Neuronal stem cell (in vitro differentiated cells): ENCODE measurements at regions not wholly inside any gene's neighbourhood (a gene's known extent, or its start where the extent isn't known, plus 50 kb on each side); places are given as distances from the start of the nearest gene placed in this dataset.

Experiments
- DNase-seq: peaks from one replicate; pipeline ENCODE4 v3.0.0-alpha.2; 2013; ENCODE audit warnings: low spot score
- H2AFZ ChIP-seq: one replicate; pipeline ENCODE4 v1.6.1; 2013; ENCODE audit warnings: mild to moderate bottlenecking, low read length, inconsistent platforms
- H2AK5ac ChIP-seq: 2 replicates; pipeline ENCODE4 v1.6.1; 2013; ENCODE audit warnings: low read depth, mild to moderate bottlenecking, inconsistent platforms, low read length, moderate library complexity, mixed read lengths
- H2BK120ac ChIP-seq: 2 replicates; pipeline ENCODE4 v1.6.1; 2013; ENCODE audit warnings: low read depth, mild to moderate bottlenecking, inconsistent platforms, low read length, moderate library complexity, mixed read lengths
- H2BK12ac ChIP-seq: one replicate; pipeline ENCODE4 v1.6.1; 2013; ENCODE audit warnings: low read length, inconsistent platforms
- H2BK15ac ChIP-seq: 2 replicates; pipeline ENCODE4 v1.6.1; 2013; ENCODE audit warnings: mild to moderate bottlenecking, low read length, inconsistent platforms, mixed read lengths
- H2BK5ac ChIP-seq: one replicate; pipeline ENCODE4 v1.6.1; 2013; ENCODE audit warnings: inconsistent platforms, mild to moderate bottlenecking, low read length, moderate library complexity
- H3K14ac ChIP-seq: one replicate; pipeline ENCODE4 v1.6.1; 2013; ENCODE audit warnings: low read length, inconsistent platforms
- H3K18ac ChIP-seq: 2 replicates; pipeline ENCODE4 v1.6.1; 2013; ENCODE audit warnings: low read length, inconsistent platforms
- H3K23ac ChIP-seq: 2 replicates; pipeline ENCODE4 v1.6.1; 2013; ENCODE audit warnings: low read depth, mild to moderate bottlenecking, mixed read lengths, low read length, inconsistent platforms; ENCODE audit not compliant: poor library complexity
- H3K27ac ChIP-seq: replicated peaks from 3 replicates; pipeline ENCODE4 v1.5.1; 2013; ENCODE audit warnings: low read length, inconsistent platforms
- H3K27me3 ChIP-seq, 3 experiments: 2 replicates each; pipeline ENCODE4 v1.6.1; 2013; ENCODE audit warnings: low read length in 3 of 3, mild to moderate bottlenecking in 2 of 3, inconsistent platforms in 1 of 3, low read depth in 1 of 3, mixed read lengths in 1 of 3, moderate library complexity in 1 of 3; ENCODE audit not compliant: control insufficient read depth in 3 of 3, insufficient read depth in 3 of 3
- H3K36me3 ChIP-seq, 2 donors: replicated peaks in 1 of 2; 2 replicates each; pipeline ENCODE4 v1.6.1; 2013; ENCODE audit warnings: low read length in 2 of 2; ENCODE audit not compliant: control insufficient read depth in 2 of 2, insufficient read depth in 2 of 2
- H3K4ac ChIP-seq: 2 replicates; pipeline ENCODE4 v1.6.1; 2013; ENCODE audit warnings: inconsistent platforms, mild to moderate bottlenecking, low read length, moderate library complexity
- H3K4me1 ChIP-seq, 2 donors: 1 replicate in 1 of 2; 2 replicates in 1 of 2; pipeline ENCODE4 v1.6.1; 2013; ENCODE audit warnings: low read length in 2 of 2, low read depth in 1 of 2; ENCODE audit not compliant: control insufficient read depth in 2 of 2, insufficient read depth in 1 of 2
- H3K4me2 ChIP-seq: one replicate; pipeline ENCODE4 v1.6.1; 2013; ENCODE audit warnings: mild to moderate bottlenecking, low read length, inconsistent platforms; ENCODE audit not compliant: insufficient read depth, poor library complexity, severe bottlenecking
- H3K4me3 ChIP-seq, 2 donors: 2 replicates each; pipeline ENCODE4 v1.5.1; 2013; ENCODE audit warnings: low read length in 2 of 2, mild to moderate bottlenecking in 2 of 2, inconsistent platforms in 1 of 2, moderate library complexity in 1 of 2
- H3K79me1 ChIP-seq: one replicate; pipeline ENCODE4 v1.6.1; 2013; ENCODE audit warnings: low read depth, mild to moderate bottlenecking, inconsistent platforms, low read length, moderate library complexity
- H3K9ac ChIP-seq: one replicate; pipeline ENCODE4 v1.6.1; 2013; ENCODE audit warnings: mild to moderate bottlenecking, low read depth, low read length, inconsistent platforms; ENCODE audit not compliant: poor library complexity
- H3K9me3 ChIP-seq, 2 donors: replicated peaks in 1 of 2; 2 replicates each; pipeline versions ENCODE3 to v1.6.1; 2013; ENCODE audit warnings: low read length in 2 of 2, mild to moderate bottlenecking in 2 of 2, inconsistent platforms in 1 of 2, low read depth in 1 of 2, mixed read lengths in 1 of 2, moderate library complexity in 1 of 2; ENCODE audit not compliant: control insufficient read depth in 2 of 2, insufficient read depth in 1 of 2
- H4K8ac ChIP-seq: one replicate; pipeline ENCODE4 v1.6.1; 2013; ENCODE audit warnings: low read depth, mild to moderate bottlenecking, inconsistent platforms, low read length, moderate library complexity
- H4K91ac ChIP-seq: one replicate; pipeline ENCODE4 v1.6.1; 2013; ENCODE audit warnings: low read length, low read depth, mild to moderate bottlenecking, inconsistent platforms; ENCODE audit not compliant: poor library complexity
- WGBS, 2 donors: extraction: QIAGEN DNeasy Blood & Tissue Kit; methylation state at CpG; one replicate each; pipeline ENCODE4 v1.1.7; 2013; ENCODE audit warnings: missing lambda C conversion rate in 2 of 2, mixed read lengths in 1 of 2; ENCODE audit not compliant: insufficient read length in 2 of 2, insufficient replicate concordance in 1 of 2; ENCODE audit errors: extremely low coverage in 2 of 2; 5-methylcytosine and 5-hydroxymethylcytosine counted together

DNA sequence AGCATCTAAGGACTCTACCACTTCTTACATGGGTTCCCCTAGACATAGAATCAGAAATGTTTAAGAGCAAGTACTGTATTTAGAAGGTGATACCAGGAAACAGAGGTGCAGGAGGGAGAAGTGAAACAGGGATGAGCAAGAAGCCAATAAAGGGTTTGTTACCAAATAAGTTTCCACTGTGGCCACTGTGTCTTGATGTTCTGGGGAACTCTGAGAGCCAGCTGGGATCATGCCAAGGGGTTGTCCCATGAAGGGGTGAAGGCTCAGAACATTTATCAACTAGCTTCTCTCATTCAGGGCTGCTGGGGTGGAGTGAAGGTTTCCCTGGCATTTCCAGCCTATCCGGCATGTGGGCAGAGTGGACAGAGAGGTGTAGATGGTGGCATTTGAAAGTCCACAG is 147.1 kb upstream of the SH3BP4 start:
- H3K9ac ChIP-seq = no peak overlapping the region
- H3K23ac ChIP-seq = no peak overlapping the region
- no CpG with 5 or more reads among the region's 1 CpG for WGBS, 2 donors

DNA sequence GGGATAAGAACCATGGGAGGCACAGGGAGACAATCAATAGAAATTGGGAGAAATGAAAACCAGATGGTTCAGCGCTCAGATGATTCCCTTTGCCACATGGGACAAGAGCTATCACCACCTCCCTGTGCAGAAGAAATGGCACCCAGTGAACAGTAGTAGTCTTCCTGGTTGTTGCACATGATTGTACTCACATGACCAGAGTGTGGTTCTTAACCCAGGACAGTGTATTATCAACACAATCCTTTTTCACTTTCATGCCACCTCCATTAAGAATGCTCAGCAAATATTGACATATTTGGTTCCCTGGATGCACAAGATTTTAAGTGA is 149.0 kb upstream of the SH3BP4 start:
- H3K4me2 ChIP-seq = no peak overlapping the region
- H3K79me1 ChIP-seq = no peaks in the 10 kb centered on the region
- no peak overlapping the region for H2BK15ac ChIP-seq
- no peak overlapping the region for H2AK5ac ChIP-seq
- DNase-seq = no peak
- no peak overlapping the region for H3K14ac ChIP-seq
- no peak overlapping the region for H2BK5ac ChIP-seq
- no peak overlapping the region for H3K4ac ChIP-seq
- no peak overlapping the region for H3K27ac ChIP-seq
- no peak overlapping the region for H3K4me3 ChIP-seq
- H3K9me3 ChIP-seq = peaks cover 4 to 8% of the 10 kb centered on the region in 2 donors
- no peak overlapping the region for H4K91ac ChIP-seq
- no peaks in the 10 kb centered on the region for H3K4me1 ChIP-seq
- no peaks in the 10 kb centered on the region for H3K27me3 ChIP-seq
- no peak overlapping the region for H2AFZ ChIP-seq
- no peak overlapping the region for H2BK120ac ChIP-seq
- no peak overlapping the region for H3K23ac ChIP-seq
- H3K18ac ChIP-seq = no peak overlapping the region
- H3K36me3 ChIP-seq = no peaks in the 10 kb centered on the region
- WGBS, 2 donors = no CpG with 5 or more reads among the region's 1 CpG
- H4K8ac ChIP-seq = no peak overlapping the region
- H2BK12ac ChIP-seq = no peak overlapping the region
- no peak overlapping the region for H3K9ac ChIP-seq

More for the DNA sequence above, 147.1 kb upstream of the SH3BP4 start:
- no peak overlapping the region for H2BK15ac ChIP-seq
- no peak overlapping the region for H2BK120ac ChIP-seq
- H3K4ac ChIP-seq = no peak overlapping the region
- H2AK5ac ChIP-seq = no peak overlapping the region
- no peak overlapping the region for H3K14ac ChIP-seq
- H3K27me3 ChIP-seq = no peaks in the 10 kb centered on the region
- no peak overlapping the region for H2BK12ac ChIP-seq
- no peak for DNase-seq
- H2BK5ac ChIP-seq = no peak overlapping the region
- no peak overlapping the region for H4K8ac ChIP-seq
- H4K91ac ChIP-seq = no peak overlapping the region
- H3K4me2 ChIP-seq = no peak overlapping the region
- no peaks in the 10 kb centered on the region for H3K79me1 ChIP-seq
- H3K36me3 ChIP-seq = no peaks in the 10 kb centered on the region
- H3K9me3 ChIP-seq = peaks cover 4 to 11% of the 10 kb centered on the region in 2 donors
- no peak overlapping the region for H3K18ac ChIP-seq
- H3K4me3 ChIP-seq = no peak overlapping the region
- H3K27ac ChIP-seq = no peak overlapping the region
- no peak overlapping the region for H2AFZ ChIP-seq
- H3K4me1 ChIP-seq = no peaks in the 10 kb centered on the region

DNA sequence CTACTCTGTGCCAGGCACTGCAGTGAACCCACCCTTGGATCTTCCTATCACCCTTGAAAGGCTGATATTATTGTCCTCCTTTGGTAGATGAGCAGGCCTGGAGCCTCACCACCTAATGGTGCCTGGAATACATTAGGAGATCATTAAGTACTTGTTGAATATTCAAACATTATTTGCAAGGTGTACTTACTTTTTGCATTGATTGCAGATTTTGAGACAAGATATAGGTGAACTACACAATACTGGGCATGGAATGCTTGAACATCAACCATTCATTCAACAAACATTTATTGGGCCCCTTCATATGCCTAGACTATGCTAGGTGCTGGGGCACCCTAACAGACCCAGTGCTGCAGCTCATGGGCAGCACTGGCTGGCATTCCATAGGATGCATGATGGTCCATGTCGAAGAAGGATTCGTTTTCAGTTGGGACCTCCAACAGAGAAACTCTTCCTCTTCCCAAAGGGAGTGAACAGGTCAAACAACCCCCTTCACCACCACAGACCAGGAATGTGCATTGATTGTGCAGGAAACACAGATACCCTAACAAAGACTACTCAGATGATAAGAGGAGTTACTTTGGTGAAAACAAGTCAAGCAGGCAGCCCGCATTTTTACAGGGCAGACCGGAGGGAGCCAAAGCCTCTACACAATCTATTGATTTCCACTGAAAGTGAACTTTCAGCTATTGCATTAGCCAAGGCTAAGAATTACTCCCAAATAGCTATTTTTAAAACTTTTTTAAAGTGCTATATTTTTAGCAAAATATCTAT is 149.6 kb upstream of the SH3BP4 start:
- Histone ChIP-seq H3K4me2 (no peak overlapping the region), H3K23ac (no peak overlapping the region), H3K9ac (no peak overlapping the region), H2BK5ac (no peak overlapping the region), H3K79me1 (no peaks in the 10 kb centered on the region), H3K4me3 (no peak overlapping the region), H3K36me3 (no peaks in the 10 kb centered on the region), H3K27ac (no peak overlapping the region), H3K27me3 (no peaks in the 10 kb centered on the region), H3K4me1 (no peaks in the 10 kb centered on the region), H2BK15ac (no peak overlapping the region), H4K8ac (no peak overlapping the region), H2AK5ac (no peak overlapping the region), H3K4ac (no peak overlapping the region), H2AFZ (no peak overlapping the region), H3K14ac (no peak overlapping the region), H2BK120ac (no peak overlapping the region), H3K18ac (no peak overlapping the region), H4K91ac (no peak overlapping the region), H3K9me3 (peaks cover 4 to 6% of the 10 kb centered on the region in 2 donors), H2BK12ac (no peak overlapping the region)
- no CpG with 5 or more reads among the region's 4 CpGs for WGBS, 2 donors
- no peak for DNase-seq

DNA sequence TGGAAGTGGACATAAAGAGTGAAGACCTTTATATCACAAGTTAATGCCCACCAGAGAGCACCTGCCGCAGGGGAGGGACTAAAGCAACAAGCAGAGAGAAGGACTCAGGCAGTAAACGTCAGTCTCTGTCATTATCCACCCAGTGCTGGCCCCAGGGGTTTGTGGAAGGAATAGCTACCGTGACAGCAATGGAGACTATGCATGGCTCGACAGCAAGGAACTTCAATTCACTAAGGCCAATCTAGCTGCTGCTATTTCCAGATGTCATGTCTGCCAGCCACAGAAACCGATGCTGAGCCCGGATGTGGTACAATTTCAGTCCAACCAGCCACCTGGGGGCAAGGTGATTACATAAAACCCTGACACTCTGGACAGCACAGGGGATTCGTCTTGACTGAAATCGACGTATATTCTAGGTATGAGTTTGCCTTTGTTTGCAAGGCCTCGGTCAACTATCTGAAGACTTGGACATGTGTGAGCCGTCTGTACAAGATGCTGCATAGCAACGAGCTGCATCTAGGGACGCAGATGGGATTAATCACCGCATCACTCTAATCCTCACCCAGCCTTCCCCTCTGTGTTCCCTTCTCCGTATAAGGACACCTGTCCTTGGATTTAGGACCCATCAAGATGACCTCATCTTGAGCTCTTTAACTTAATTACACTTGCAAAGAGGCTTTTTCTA is 154.1 kb upstream of the SH3BP4 start:
- no peak overlapping the region for H3K23ac ChIP-seq
- peaks cover 2 to 19% of the 10 kb centered on the region in 2 donors for H3K4me1 ChIP-seq
- H4K8ac ChIP-seq = no peak overlapping the region
- no peak overlapping the region for H3K4me2 ChIP-seq
- H2BK5ac ChIP-seq = no peak overlapping the region
- no peak overlapping the region for H3K14ac ChIP-seq
- no peaks in the 10 kb centered on the region for H3K36me3 ChIP-seq
- H2AFZ ChIP-seq = peak overlapping the region; percentile 11
- H2AK5ac ChIP-seq = no peak overlapping the region
- no peak overlapping the region for H3K27ac ChIP-seq
- H3K9ac ChIP-seq = no peak overlapping the region
- H3K27me3 ChIP-seq = no peaks in the 10 kb centered on the region
- WGBS, 2 donors = no CpG with 5 or more reads among the region's 15 CpGs
- no peaks in the 10 kb centered on the region for H3K79me1 ChIP-seq
- no peak overlapping the region for H3K4me3 ChIP-seq
- no peak overlapping the region for H2BK15ac ChIP-seq
- no peak overlapping the region for H2BK120ac ChIP-seq
- no peak for DNase-seq
- no peak overlapping the region for H4K91ac ChIP-seq
- no peaks in the 10 kb centered on the region for H3K9me3 ChIP-seq
- H2BK12ac ChIP-seq = no peak overlapping the region
- H3K4ac ChIP-seq = no peak overlapping the region
- H3K18ac ChIP-seq = no peak overlapping the region
